SK-N-MC (cell line): ENCODE measurements at regions not wholly inside any gene's neighbourhood (a gene's known extent, or its start where the extent isn't known, plus 50 kb on each side); places are given as distances from the start of the nearest gene placed in this dataset.

Experiments used
- DNase-seq: peaks from one replicate; pipeline ENCODE4 v3.0.0-alpha.2; 2011; ENCODE audit warnings: low read depth, low spot score
- H3K27ac ChIP-seq: fragments of 200-600 bp; sonication (generic); 2 replicates; pipeline ENCODE4 v1.5.1; 2016; ENCODE audit warnings: mixed run types
- H3K36me3 ChIP-seq: fragments of 200-600 bp; sonication (generic); 2 replicates; pipeline ENCODE4 v1.6.1; 2017; ENCODE audit warnings: antibody characterized with exemption, low read length, mixed read lengths; ENCODE audit not compliant: insufficient read depth
- H3K4me3 ChIP-seq: fragments of 200-600 bp; sonication (generic); 2 replicates; pipeline ENCODE4 v1.5.1; 2016
- H3K9ac ChIP-seq: fragments of 200-600 bp; sonication (generic); 2 replicates; pipeline ENCODE4 v1.8.0; 2017; ENCODE audit warnings: mixed run types, mixed read lengths; ENCODE audit not compliant: insufficient read length
- H3K9me3 ChIP-seq: fragments of 200-600 bp; sonication (generic); 2 replicates; pipeline ENCODE4 v1.6.1; 2017; ENCODE audit warnings: low read depth, mild to moderate bottlenecking, antibody characterized with exemption, low read length, moderate library complexity, mixed read lengths
- EZH2 ChIP-seq: fragments of 200-600 bp; sonication (generic); IDR thresholded peaks from one replicate; pipeline ENCODE4 v1.6.1; 2017; ENCODE audit warnings: antibody characterized with exemption
- FOXP2 ChIP-seq: optimal IDR thresholded peaks from 2 replicates; pipeline ENCODE3; 2011; ENCODE audit warnings: mild to moderate bottlenecking, moderate library complexity; ENCODE audit not compliant: insufficient read depth; ENCODE audit errors: extremely low read length, control extremely low read depth
- POLR2AphosphoS5 ChIP-seq: IDR thresholded peaks from 2 replicates; pipeline ENCODE4 v1.6.1; 2012; ENCODE audit warnings: mild to moderate bottlenecking, low read depth, low read length, borderline replicate concordance

- Histone ChIP-seq H3K36me3 (no peaks in the 10 kb centered on the region), H3K4me3 (no peak overlapping the region), H3K27ac (no peak overlapping the region), H3K9me3 (no peaks in the 10 kb centered on the region), H3K9ac (no peak overlapping the region)
- TF ChIP-seq POLR2AphosphoS5 (no peak), FOXP2 (no peak), EZH2 (no peak)
- DNase-seq, result no peak
These were observed 1350.4 kb downstream of the AMY1C start for GRCh38 chr1:105100102-105100501.

DNA sequence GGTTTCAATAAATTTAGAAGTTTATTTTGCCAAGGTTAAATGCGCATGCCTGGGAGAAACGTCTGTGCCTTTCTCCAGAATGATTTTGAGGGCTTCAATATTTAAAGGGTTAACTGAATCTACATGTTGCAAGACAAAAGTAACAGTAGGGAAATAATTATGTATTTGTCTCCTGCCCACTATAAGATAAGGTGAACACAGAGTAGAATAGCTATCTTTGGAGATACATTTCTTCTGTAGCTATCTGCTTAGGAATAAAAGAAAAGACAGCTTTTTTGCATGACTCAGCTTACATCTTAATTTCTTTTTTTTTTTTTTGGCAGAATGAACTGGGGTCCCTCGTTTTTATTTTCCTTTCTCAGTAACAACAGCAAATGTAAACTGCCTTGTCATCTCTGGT, 1351.6 kb downstream of the AMY1C start:
- DNase-seq, result no peak
- TF ChIP-seq POLR2AphosphoS5 (no peak), FOXP2 (no peak), EZH2 (no peak)
- Histone ChIP-seq H3K9me3 (no peaks in the 10 kb centered on the region), H3K27ac (no peak overlapping the region), H3K36me3 (no peaks in the 10 kb centered on the region), H3K9ac (no peak overlapping the region), H3K4me3 (no peak overlapping the region)

- Histone ChIP-seq H3K9ac (no peak overlapping the region), H3K36me3 (no peaks in the 10 kb centered on the region), H3K4me3 (no peak overlapping the region), H3K9me3 (no peaks in the 10 kb centered on the region), H3K27ac (no peak overlapping the region)
- no peak for TF ChIP-seq FOXP2
- TF ChIP-seq EZH2, result no peak
- TF ChIP-seq POLR2AphosphoS5, result no peak
- DNase-seq, result no peak
These were observed 1352.7 kb downstream of the AMY1C start for GRCh38 chr1:105102371-105102770.

DNA sequence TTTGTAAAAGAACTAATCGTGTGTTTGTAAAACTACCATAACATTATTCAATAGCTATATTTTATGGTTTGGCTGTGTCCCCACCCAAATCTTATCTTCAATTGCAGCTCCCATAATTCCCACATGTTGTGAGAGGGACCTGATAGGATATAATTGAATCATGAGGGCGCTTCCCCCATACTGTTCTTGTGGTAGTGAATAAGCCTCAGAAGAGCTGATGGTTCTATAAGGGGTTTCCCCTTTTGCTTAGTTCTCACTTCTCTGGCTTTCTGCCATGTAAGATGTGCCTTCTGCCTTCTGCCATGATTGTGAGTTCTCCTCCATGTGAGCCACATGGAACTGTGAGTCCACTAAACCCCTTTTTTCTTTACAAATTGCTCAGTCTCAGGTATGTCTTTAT, 1372.3 kb downstream of the AMY1C start:
- no peaks in the 10 kb centered on the region for H3K36me3 ChIP-seq
- no peaks in the 10 kb centered on the region for H3K9me3 ChIP-seq
- no peak for DNase-seq
- H3K27ac ChIP-seq, result no peak overlapping the region
- TF ChIP-seq POLR2AphosphoS5 (no peak), FOXP2 (no peak), EZH2 (no peak)
- H3K4me3 ChIP-seq, result no peak overlapping the region
- no peak overlapping the region for H3K9ac ChIP-seq

DNA sequence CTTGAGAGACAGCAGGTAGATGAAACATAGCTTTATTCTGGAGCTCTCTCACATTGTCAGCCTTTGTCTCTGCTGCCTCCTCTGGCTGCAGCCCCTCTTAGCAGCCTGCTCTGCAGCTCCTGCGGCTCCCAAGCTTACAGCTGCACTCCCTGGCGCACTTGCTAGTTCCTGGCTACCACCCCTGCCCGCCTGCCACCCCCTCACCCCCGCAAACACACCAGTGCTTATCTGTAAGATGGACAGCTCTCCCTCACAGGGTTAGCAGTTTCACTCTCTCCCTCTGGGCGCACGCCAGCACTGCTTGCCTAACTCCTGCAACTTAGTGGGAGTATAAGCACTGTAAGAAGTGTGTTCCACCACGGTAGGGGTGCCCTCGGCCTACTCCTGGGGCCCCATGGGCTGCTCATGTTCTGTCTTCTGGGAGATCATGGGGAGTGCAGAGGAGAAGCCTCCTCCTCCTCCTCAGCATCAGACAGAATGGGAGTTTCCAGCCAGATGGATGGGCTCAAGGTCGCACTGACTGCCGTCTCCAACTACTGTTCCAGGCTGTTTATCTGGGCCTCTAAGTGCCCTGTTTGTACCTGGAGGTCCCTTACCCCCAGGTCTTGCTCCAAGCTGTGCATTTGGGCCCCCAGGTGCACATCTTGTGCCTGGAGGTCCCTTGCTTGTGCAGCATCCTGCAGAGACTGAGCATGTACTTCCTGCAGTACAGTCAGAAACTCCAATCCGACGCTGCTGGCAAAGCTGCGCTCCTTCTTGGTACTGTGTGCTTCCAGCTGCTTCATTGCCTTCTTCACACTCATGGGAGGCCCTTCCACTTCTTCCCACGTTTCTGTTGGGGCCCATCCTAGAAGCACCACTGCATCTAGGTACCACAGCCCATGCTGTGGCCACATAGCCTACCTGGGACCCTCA, 1388.1 kb downstream of the AMY1C start:
- Histone ChIP-seq H3K9ac (no peak overlapping the region), H3K9me3 (no peaks in the 10 kb centered on the region), H3K4me3 (no peak overlapping the region), H3K27ac (no peak overlapping the region), H3K36me3 (no peaks in the 10 kb centered on the region)
- no peak for DNase-seq
- TF ChIP-seq EZH2 (no peak), FOXP2 (no peak)

GRCh38 chr1:105138458-105138893, 1388.8 kb downstream of the AMY1C start:
- TF ChIP-seq EZH2 (no peak), FOXP2 (no peak), POLR2AphosphoS5 (no peak)
- Histone ChIP-seq H3K4me3 (no peak overlapping the region), H3K9ac (no peak overlapping the region), H3K36me3 (no peaks in the 10 kb centered on the region), H3K27ac (no peak overlapping the region), H3K9me3 (no peaks in the 10 kb centered on the region)
- DNase-seq, result no peak

GRCh38 chr1:105172788-105173187, 1423.1 kb downstream of the AMY1C start:
- DNase-seq, result no peak
- H3K27ac ChIP-seq, result no peak overlapping the region
- no peaks in the 10 kb centered on the region for H3K9me3 ChIP-seq
- no peaks in the 10 kb centered on the region for H3K36me3 ChIP-seq
- TF ChIP-seq FOXP2, result no peak
- TF ChIP-seq POLR2AphosphoS5, result no peak
- TF ChIP-seq EZH2, result no peak
- no peak overlapping the region for H3K4me3 ChIP-seq
- no peak overlapping the region for H3K9ac ChIP-seq

GRCh38 chr1:105180789-105181188, 1431.1 kb downstream of the AMY1C start:
- Histone ChIP-seq H3K36me3 (no peaks in the 10 kb centered on the region), H3K4me3 (no peak overlapping the region), H3K9ac (no peak overlapping the region), H3K9me3 (no peaks in the 10 kb centered on the region), H3K27ac (no peak overlapping the region)
- no peak for DNase-seq
- TF ChIP-seq FOXP2 (no peak), EZH2 (no peak), POLR2AphosphoS5 (no peak)
